Uterus (tissue), 2 donors: ENCODE measurements at regions not wholly inside any gene's neighbourhood (a gene's known extent, or its start where the extent isn't known, plus 50 kb on each side); places are given as distances from the start of the nearest gene placed in this dataset.

Source experiments
- POLR2A ChIP-seq, 2 donors: fragments of 450-650 bp; IDR thresholded peaks; one replicate each; pipeline ENCODE4 v1.6.1; 2016; ENCODE audit warnings: antibody characterized with exemption in 2 of 2, mild to moderate bottlenecking in 1 of 2, moderate library complexity in 1 of 2
- TF ChIP-seq, protein P1 (sequence below), 4 experiments: fragments of 200-600 bp in 2 of 4; fragments of 450-650 bp in 2 of 4; sonication (generic) in 2 of 4; IDR thresholded peaks; one replicate each; pipeline ENCODE4 v1.5.1; 2016 to 2019; ENCODE audit warnings: antibody characterized with exemption in 4 of 4, mild to moderate bottlenecking in 2 of 4, moderate library complexity in 1 of 4

DNA sequence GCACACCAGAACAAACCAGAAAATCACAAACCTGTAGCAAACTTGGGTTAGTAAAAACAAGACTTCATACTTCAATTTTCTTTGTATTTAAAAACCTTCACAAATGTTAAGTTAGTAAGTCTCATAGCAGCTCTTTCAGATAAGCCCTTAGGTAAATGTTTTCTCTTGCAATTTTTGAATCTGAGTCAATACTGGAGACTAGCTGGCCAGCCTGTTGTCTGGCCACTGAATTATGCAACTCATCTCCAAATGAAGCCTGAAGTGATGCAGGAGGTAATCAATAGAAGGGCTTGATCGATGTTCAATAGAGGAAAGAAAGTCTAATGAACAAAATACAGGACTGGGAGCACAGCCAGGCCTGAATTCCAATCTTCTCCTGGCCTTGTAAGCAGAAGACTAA lies 465.2 kb downstream of the LRIG3 start:
- TF ChIP-seq, protein P1, sequence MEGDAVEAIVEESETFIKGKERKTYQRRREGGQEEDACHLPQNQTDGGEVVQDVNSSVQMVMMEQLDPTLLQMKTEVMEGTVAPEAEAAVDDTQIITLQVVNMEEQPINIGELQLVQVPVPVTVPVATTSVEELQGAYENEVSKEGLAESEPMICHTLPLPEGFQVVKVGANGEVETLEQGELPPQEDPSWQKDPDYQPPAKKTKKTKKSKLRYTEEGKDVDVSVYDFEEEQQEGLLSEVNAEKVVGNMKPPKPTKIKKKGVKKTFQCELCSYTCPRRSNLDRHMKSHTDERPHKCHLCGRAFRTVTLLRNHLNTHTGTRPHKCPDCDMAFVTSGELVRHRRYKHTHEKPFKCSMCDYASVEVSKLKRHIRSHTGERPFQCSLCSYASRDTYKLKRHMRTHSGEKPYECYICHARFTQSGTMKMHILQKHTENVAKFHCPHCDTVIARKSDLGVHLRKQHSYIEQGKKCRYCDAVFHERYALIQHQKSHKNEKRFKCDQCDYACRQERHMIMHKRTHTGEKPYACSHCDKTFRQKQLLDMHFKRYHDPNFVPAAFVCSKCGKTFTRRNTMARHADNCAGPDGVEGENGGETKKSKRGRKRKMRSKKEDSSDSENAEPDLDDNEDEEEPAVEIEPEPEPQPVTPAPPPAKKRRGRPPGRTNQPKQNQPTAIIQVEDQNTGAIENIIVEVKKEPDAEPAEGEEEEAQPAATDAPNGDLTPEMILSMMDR (IDR thresholded peaks at IDR 0.05): no peak
- no peak for TF ChIP-seq POLR2A (IDR thresholded peaks at IDR 0.05)
